ENCODE measurements at regions not wholly inside any gene's neighbourhood (a gene's known extent, or its start where the extent isn't known, plus 50 kb on each side); places are given as distances from the start of the nearest gene placed in this dataset.

DNA sequence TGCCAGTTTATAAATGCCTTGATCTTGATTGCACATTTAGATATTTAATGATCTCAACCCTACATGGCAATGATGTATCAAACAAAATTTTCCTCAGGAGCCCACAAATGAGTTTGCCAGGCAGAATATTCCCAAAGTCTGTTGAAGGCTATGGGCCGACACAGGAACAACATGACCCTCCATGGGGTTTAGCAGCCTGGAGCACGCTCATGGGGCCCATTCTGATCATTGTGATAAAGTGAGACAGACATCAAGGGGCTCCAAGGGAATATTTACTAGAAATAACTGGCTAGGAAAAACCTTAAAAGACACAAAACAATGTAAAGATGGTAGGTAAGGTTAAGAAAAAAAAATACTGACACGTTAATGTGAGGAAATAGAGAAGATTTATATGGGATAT, 485.4 kb downstream of the PLCL1 start:
- no peaks in the 10 kb centered on the region for H3K36me3 ChIP-seq (ENCODE audit: control insufficient read depth in 4 of 4, insufficient read depth in 4 of 4, low read length in 3 of 4)
- DNase-seq, result no peak
- H3K27ac ChIP-seq (ENCODE audit: insufficient read depth in 1 of 2, low read depth in 1 of 2, low read length in 2 of 2, poor library complexity in 1 of 2, severe bottlenecking in 2 of 2), result no peak overlapping the region
- peaks cover 0 to 5% (median 0%) of the 10 kb centered on the region in 4 experiments for H3K4me1 ChIP-seq (ENCODE audit: control extremely low read depth in 1 of 4, control insufficient read depth in 4 of 4, insufficient read depth in 4 of 4, low read length in 3 of 4)
- no peaks in the 10 kb centered on the region for H3K27me3 ChIP-seq (replicated peaks in 2 of 5; ENCODE audit: control insufficient read depth in 4 of 5, insufficient read depth in 5 of 5, low read length in 4 of 5)
- 100% methylated on average over 2 of the region's 3 CpGs for WGBS (ENCODE audit: insufficient coverage)
- ChIA-PET CTCF (no interaction called here), POLR2A (no interaction called here)
- H3K4me3 ChIP-seq (ENCODE audit: control insufficient read depth in 1 of 7, extremely low read depth in 1 of 7, insufficient read depth in 4 of 7, low read depth in 2 of 7, low read length in 6 of 7), result no peak overlapping the region
- no peaks in the 10 kb centered on the region for H3K9me3 ChIP-seq (ENCODE audit: control extremely low read depth in 1 of 5, control insufficient read depth in 4 of 5, insufficient read depth in 2 of 5, low read depth in 1 of 5, low read length in 4 of 5)

DNA sequence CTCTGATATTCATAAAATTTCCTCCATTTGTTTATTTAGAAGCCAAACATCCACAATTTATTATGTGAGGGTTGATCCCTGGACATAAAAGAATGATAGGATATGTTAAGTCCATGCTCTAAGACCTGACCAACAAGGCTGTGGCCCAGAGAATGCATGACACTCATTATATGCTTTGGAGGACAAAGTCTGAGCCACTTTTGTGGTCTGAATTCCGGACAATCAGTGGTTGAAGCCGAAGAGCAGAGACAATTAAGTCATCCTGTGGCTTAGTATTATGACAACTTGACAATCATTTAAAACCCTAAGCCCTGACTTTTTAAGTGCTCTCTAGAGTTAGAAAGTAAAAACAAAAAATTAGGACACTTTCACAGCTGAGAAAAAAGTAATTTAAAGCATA, 483.3 kb downstream of the PLCL1 start:
- H3K27me3 ChIP-seq (replicated peaks in 2 of 5; ENCODE audit: control insufficient read depth in 4 of 5, insufficient read depth in 5 of 5, low read length in 4 of 5), result no peaks in the 10 kb centered on the region
- ChIA-PET POLR2A (no interaction called here), CTCF (interaction anchor here (0.7 kb wide), 1 partner anchor 10 kb away, joined by 3 read pairs; no protein-coding TSS in a partner anchor)
- DNase-seq, result no peak
- no peaks in the 10 kb centered on the region for H3K9me3 ChIP-seq (ENCODE audit: control extremely low read depth in 1 of 5, control insufficient read depth in 4 of 5, insufficient read depth in 2 of 5, low read depth in 1 of 5, low read length in 4 of 5)
- WGBS (ENCODE audit: insufficient coverage), result 0% methylated on average over 1 of the region's 2 CpGs
- no peak overlapping the region for H3K27ac ChIP-seq (ENCODE audit: insufficient read depth in 1 of 2, low read depth in 1 of 2, low read length in 2 of 2, poor library complexity in 1 of 2, severe bottlenecking in 2 of 2)
- no peaks in the 10 kb centered on the region for H3K36me3 ChIP-seq (ENCODE audit: control insufficient read depth in 4 of 4, insufficient read depth in 4 of 4, low read length in 3 of 4)
- no peak overlapping the region for H3K4me3 ChIP-seq (ENCODE audit: control insufficient read depth in 1 of 7, extremely low read depth in 1 of 7, insufficient read depth in 4 of 7, low read depth in 2 of 7, low read length in 6 of 7)
- peaks cover 0 to 3% (median 0%) of the 10 kb centered on the region in 4 experiments for H3K4me1 ChIP-seq (ENCODE audit: control extremely low read depth in 1 of 4, control insufficient read depth in 4 of 4, insufficient read depth in 4 of 4, low read length in 3 of 4)

GRCh38 chr2:198285216-198285615, 480.8 kb downstream of the PLCL1 start:
- no peaks in the 10 kb centered on the region for H3K9me3 ChIP-seq (ENCODE audit: control extremely low read depth in 1 of 5, control insufficient read depth in 4 of 5, insufficient read depth in 2 of 5, low read depth in 1 of 5, low read length in 4 of 5)
- no peak overlapping the region for H3K4me3 ChIP-seq (ENCODE audit: control insufficient read depth in 1 of 7, extremely low read depth in 1 of 7, insufficient read depth in 4 of 7, low read depth in 2 of 7, low read length in 6 of 7)
- no peaks in the 10 kb centered on the region for H3K4me1 ChIP-seq (ENCODE audit: control extremely low read depth in 1 of 4, control insufficient read depth in 4 of 4, insufficient read depth in 4 of 4, low read length in 3 of 4)
- CTCF ChIA-PET, result interaction anchor here (1.3 to 1.5 kb wide), 2 partner anchors 12 to 28 kb away, joined by 3 to 5 read pairs; no protein-coding TSS in a partner anchor
- no peak for DNase-seq
- 76% methylated on average over 4 of the region's 5 CpGs for WGBS (ENCODE audit: insufficient coverage)
- no peaks in the 10 kb centered on the region for H3K36me3 ChIP-seq (ENCODE audit: control insufficient read depth in 4 of 4, insufficient read depth in 4 of 4, low read length in 3 of 4)
- no peak overlapping the region for H3K27ac ChIP-seq (ENCODE audit: insufficient read depth in 1 of 2, low read depth in 1 of 2, low read length in 2 of 2, poor library complexity in 1 of 2, severe bottlenecking in 2 of 2)
- POLR2A ChIA-PET, result interaction anchor here (0.6 kb wide), 1 partner anchor 8 kb away, joined by 3 read pairs; no protein-coding TSS in a partner anchor
- no peaks in the 10 kb centered on the region for H3K27me3 ChIP-seq (replicated peaks in 2 of 5; ENCODE audit: control insufficient read depth in 4 of 5, insufficient read depth in 5 of 5, low read length in 4 of 5)

- POLR2A ChIA-PET, result no interaction called here
- 86% methylated on average over 1 of the region's 2 CpGs for WGBS (ENCODE audit: insufficient coverage)
These were observed 478.8 kb downstream of the PLCL1 start for GRCh38 chr2:198283146-198283545.

DNA sequence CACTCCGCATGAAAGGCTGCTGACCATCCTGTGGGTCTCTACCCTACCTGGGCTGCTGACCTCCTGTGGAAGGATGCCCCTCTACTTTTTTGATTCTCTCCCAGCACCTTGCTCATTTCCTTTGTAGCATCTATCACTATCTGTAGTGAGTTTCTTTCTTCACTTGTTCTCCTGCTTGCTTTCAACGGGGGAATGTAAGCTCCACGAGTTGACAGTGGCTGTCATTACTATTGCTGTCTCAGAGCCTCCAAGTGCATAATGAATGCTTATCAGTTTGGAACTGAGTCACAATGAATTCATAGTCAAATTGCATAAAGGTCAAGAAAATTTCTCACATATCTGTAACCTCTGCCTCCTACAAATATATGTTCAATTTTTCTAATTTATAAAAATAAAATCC, 477.7 kb downstream of the PLCL1 start:
- WGBS (ENCODE audit: insufficient coverage), result 86% methylated on average over 1 of the region's 3 CpGs
- POLR2A ChIA-PET, result no interaction called here
- CTCF ChIA-PET, result no interaction called here
- Histone ChIP-seq H3K27ac (ENCODE audit: insufficient read depth in 1 of 2, low read depth in 1 of 2, low read length in 2 of 2, poor library complexity in 1 of 2, severe bottlenecking in 2 of 2) (no peak overlapping the region), H3K27me3 (replicated peaks in 2 of 5; ENCODE audit: control insufficient read depth in 4 of 5, insufficient read depth in 5 of 5, low read length in 4 of 5) (peaks cover 0 to 2% (median 0%) of the 10 kb centered on the region in 5 experiments), H3K9me3 (ENCODE audit: control extremely low read depth in 1 of 5, control insufficient read depth in 4 of 5, insufficient read depth in 2 of 5, low read depth in 1 of 5, low read length in 4 of 5) (no peaks in the 10 kb centered on the region), H3K4me1 (ENCODE audit: control extremely low read depth in 1 of 4, control insufficient read depth in 4 of 4, insufficient read depth in 4 of 4, low read length in 3 of 4) (no peaks in the 10 kb centered on the region), H3K4me3 (ENCODE audit: control insufficient read depth in 1 of 7, extremely low read depth in 1 of 7, insufficient read depth in 4 of 7, low read depth in 2 of 7, low read length in 6 of 7) (no peak overlapping the region), H3K36me3 (ENCODE audit: control insufficient read depth in 4 of 4, insufficient read depth in 4 of 4, low read length in 3 of 4) (no peaks in the 10 kb centered on the region)
- no peak for DNase-seq

More at GRCh38 chr2:198283146-198283545, 478.8 kb downstream of the PLCL1 start:
- DNase-seq, result no peak
- Histone ChIP-seq H3K4me1 (ENCODE audit: control extremely low read depth in 1 of 4, control insufficient read depth in 4 of 4, insufficient read depth in 4 of 4, low read length in 3 of 4) (no peaks in the 10 kb centered on the region), H3K9me3 (ENCODE audit: control extremely low read depth in 1 of 5, control insufficient read depth in 4 of 5, insufficient read depth in 2 of 5, low read depth in 1 of 5, low read length in 4 of 5) (no peaks in the 10 kb centered on the region), H3K27me3 (replicated peaks in 2 of 5; ENCODE audit: control insufficient read depth in 4 of 5, insufficient read depth in 5 of 5, low read length in 4 of 5) (peaks cover 0 to 2% (median 0%) of the 10 kb centered on the region in 5 experiments), H3K27ac (ENCODE audit: insufficient read depth in 1 of 2, low read depth in 1 of 2, low read length in 2 of 2, poor library complexity in 1 of 2, severe bottlenecking in 2 of 2) (no peak overlapping the region), H3K4me3 (ENCODE audit: control insufficient read depth in 1 of 7, extremely low read depth in 1 of 7, insufficient read depth in 4 of 7, low read depth in 2 of 7, low read length in 6 of 7) (no peak overlapping the region), H3K36me3 (ENCODE audit: control insufficient read depth in 4 of 4, insufficient read depth in 4 of 4, low read length in 3 of 4) (no peaks in the 10 kb centered on the region)
- CTCF ChIA-PET, result interaction anchor here (0.5 kb wide), 1 partner anchor 65 kb away, joined by 3 read pairs; no protein-coding TSS in a partner anchor

DNA sequence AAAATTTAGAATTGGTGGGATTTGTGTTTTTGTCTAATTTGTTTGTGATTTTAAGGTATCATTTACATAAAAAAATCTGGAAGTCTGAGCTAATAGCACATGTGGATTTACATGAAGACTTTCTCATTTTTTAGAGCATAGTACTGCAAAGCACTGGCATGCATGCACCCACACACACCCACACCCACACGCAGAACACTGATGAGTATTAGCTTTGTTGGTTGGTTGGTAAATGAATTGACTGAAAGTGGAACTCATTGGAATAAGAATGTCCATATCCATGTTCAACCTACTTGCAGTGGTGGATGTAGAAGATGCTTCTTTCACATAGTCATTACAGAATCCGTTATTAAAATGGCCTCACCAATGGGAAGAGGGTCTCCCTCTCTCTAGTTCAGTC, 475.8 kb downstream of the PLCL1 start:
- ChIA-PET POLR2A (no interaction called here), CTCF (no interaction called here)
- no peak for DNase-seq
- H3K9me3 ChIP-seq (ENCODE audit: control extremely low read depth in 1 of 5, control insufficient read depth in 4 of 5, insufficient read depth in 2 of 5, low read depth in 1 of 5, low read length in 4 of 5), result no peaks in the 10 kb centered on the region
- no peak overlapping the region for H3K4me3 ChIP-seq (ENCODE audit: control insufficient read depth in 1 of 7, extremely low read depth in 1 of 7, insufficient read depth in 4 of 7, low read depth in 2 of 7, low read length in 6 of 7)
- no peaks in the 10 kb centered on the region for H3K4me1 ChIP-seq (ENCODE audit: control extremely low read depth in 1 of 4, control insufficient read depth in 4 of 4, insufficient read depth in 4 of 4, low read length in 3 of 4)
- no peak overlapping the region for H3K27ac ChIP-seq (ENCODE audit: insufficient read depth in 1 of 2, low read depth in 1 of 2, low read length in 2 of 2, poor library complexity in 1 of 2, severe bottlenecking in 2 of 2)
- WGBS (ENCODE audit: insufficient coverage), result 100% methylated on average over 1 of the region's 2 CpGs
- peaks cover 0 to 2% (median 0%) of the 10 kb centered on the region in 5 experiments for H3K27me3 ChIP-seq (replicated peaks in 2 of 5; ENCODE audit: control insufficient read depth in 4 of 5, insufficient read depth in 5 of 5, low read length in 4 of 5)
- no peaks in the 10 kb centered on the region for H3K36me3 ChIP-seq (ENCODE audit: control insufficient read depth in 4 of 4, insufficient read depth in 4 of 4, low read length in 3 of 4)

- Histone ChIP-seq H3K36me3 (ENCODE audit: control insufficient read depth in 4 of 4, insufficient read depth in 4 of 4, low read length in 3 of 4) (no peaks in the 10 kb centered on the region), H3K27me3 (replicated peaks in 2 of 5; ENCODE audit: control insufficient read depth in 4 of 5, insufficient read depth in 5 of 5, low read length in 4 of 5) (peaks cover 0 to 5% (median 0%) of the 10 kb centered on the region in 5 experiments), H3K4me3 (ENCODE audit: control insufficient read depth in 1 of 7, extremely low read depth in 1 of 7, insufficient read depth in 4 of 7, low read depth in 2 of 7, low read length in 6 of 7) (no peak overlapping the region), H3K4me1 (ENCODE audit: control extremely low read depth in 1 of 4, control insufficient read depth in 4 of 4, insufficient read depth in 4 of 4, low read length in 3 of 4) (no peaks in the 10 kb centered on the region), H3K27ac (ENCODE audit: insufficient read depth in 1 of 2, low read depth in 1 of 2, low read length in 2 of 2, poor library complexity in 1 of 2, severe bottlenecking in 2 of 2) (no peak overlapping the region), H3K9me3 (ENCODE audit: control extremely low read depth in 1 of 5, control insufficient read depth in 4 of 5, insufficient read depth in 2 of 5, low read depth in 1 of 5, low read length in 4 of 5) (no peaks in the 10 kb centered on the region)
- ChIA-PET CTCF (interaction anchor here (0.8 to 1.5 kb wide), 3 partner anchors 17 to 479 kb away, joined by 3 to 5 read pairs (median 4); no protein-coding TSS in a partner anchor), POLR2A (no interaction called here)
- DNase-seq, result no peak
- WGBS (ENCODE audit: insufficient coverage), result 98% methylated on average over 5 of the region's 5 CpGs
These were observed 474.6 kb downstream of the PLCL1 start for GRCh38 chr2:198279026-198279425.

All from common myeloid progenitor, CD34-positive (primary cell).